ENCODE measurements at regions not wholly inside any gene's neighbourhood (a gene's known extent, or its start where the extent isn't known, plus 50 kb on each side); places are given as distances from the start of the nearest gene placed in this dataset.

- peak; percentile 52 for FAIRE-seq
- DNase-seq (ENCODE audit: low spot score) = peak; percentile 53
Observed at GRCh38 chr2:37781028-37781427, 109.6 kb upstream of the CDC42EP3 start.

DNA sequence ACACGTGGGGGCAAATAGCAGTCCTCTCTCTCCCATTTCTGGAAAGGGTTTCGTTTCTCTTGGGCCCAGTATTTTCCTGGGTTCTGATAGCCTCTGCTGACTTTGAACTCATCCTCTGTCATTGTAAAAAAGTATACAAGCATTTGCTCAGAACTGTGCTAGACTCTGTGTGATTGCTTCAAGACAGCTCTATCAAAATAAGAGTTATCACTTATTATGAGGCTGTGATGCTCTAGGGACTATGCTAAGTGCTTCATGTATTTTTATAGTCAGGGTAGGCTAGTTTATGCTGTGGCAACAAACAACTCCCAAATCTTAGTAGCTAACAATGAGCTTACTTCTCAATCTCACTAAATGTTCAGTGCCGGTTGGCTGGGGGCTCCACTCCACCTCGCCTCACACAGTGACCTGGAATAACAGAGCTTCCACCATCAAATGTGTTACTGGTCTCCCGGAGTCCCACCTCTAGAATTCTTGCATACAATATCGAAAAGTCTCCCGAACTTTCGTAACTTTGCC is 110.8 kb upstream of the CDC42EP3 start:
- DNase-seq (ENCODE audit: low spot score) (no peak), FAIRE-seq (no peak)

- no peak for DNase-seq (ENCODE audit: low spot score)
- FAIRE-seq = no peak
Observed at GRCh38 chr2:37782721-37783371, 111.4 kb upstream of the CDC42EP3 start.

GRCh38 chr2:37783545-37783944 is 112.1 kb upstream of the CDC42EP3 start:
- FAIRE-seq (no peak), DNase-seq (ENCODE audit: low spot score) (no peak)

DNA sequence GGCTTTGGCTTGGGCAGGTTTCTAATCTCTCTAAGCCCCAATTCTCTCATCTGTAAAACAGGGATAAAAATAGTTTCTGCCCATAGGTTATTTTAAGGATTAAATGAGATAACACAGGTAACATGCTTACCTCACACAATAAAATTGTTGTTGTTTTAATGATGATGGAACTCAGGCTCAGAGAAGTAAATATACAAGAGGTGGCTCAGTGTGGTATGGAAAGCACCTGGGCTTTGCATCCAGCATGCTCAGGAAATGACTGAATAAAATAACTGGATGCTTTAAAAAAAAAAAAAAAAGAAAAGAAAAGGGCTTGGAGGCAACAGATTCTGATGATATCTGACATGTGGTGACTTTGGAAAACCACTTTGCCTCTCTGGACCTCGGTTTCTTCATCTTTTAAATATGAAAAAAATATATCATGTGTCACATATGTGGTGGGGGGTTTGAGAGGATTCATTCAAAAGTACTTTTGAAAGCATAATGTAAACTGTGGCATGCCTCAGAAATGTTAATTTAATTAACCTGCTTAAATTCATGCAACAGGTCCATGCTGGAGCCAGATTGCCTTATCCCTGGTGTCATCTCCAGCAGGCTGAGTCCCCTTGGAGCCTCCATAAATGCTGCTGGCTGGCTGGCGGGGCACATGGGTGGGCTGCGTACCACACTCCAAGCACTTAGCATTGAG is 112.8 kb upstream of the CDC42EP3 start:
- DNase-seq (ENCODE audit: low spot score) = no peak
- no peak for FAIRE-seq

DNA sequence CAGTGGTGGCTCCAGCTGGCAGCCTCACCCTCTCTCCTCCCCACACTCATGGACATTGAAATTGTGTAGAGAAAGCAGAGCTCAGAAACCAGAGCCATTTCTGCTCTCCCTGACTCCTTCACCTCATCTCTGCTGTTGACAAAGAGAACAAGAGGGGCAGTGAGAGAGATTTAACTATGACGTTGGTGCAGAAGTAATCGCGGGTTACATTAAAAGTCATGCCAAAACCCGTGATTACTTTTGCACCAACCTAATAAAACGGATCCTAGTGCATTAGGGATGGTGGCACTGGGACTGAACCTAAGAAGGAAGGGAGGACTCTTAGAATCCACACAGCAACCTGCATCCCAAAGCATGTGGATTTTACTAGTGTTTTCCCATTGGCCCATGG is 113.3 kb upstream of the CDC42EP3 start:
- FAIRE-seq = no peak
- no peak for DNase-seq (ENCODE audit: low spot score)

GRCh38 chr2:37786191-37786698 is 114.8 kb upstream of the CDC42EP3 start:
- DNase-seq (ENCODE audit: low spot score) = no peak
- FAIRE-seq = no peak

- DNase-seq (ENCODE audit: low spot score) = no peak
- no peak for FAIRE-seq
Observed at GRCh38 chr2:37786854-37787253, 115.4 kb upstream of the CDC42EP3 start.

- FAIRE-seq = no peak
- no peak for DNase-seq (ENCODE audit: low spot score)
Observed at GRCh38 chr2:37788602-37789209, 117.3 kb upstream of the CDC42EP3 start.

DNA sequence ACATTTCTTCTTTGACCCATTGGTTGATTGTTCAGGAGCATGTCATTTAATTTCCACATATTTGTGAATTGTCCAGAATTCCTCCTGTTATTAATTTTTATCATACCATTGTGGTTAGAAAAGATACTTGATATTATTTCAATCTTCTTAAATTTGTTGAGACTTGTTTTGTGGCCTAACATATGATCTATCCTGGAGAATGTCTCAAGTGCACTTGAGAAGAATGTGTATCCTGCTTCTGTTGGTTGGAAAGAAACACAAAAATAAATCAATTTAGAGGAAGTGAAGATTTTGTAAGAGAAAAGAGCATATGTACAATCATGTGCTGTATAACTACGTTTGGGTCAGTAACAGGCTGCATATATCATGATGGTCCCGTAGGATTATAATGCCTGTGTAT is 118.6 kb upstream of the CDC42EP3 start:
- DNase-seq (ENCODE audit: low spot score) (no peak), FAIRE-seq (no peak)

DNA sequence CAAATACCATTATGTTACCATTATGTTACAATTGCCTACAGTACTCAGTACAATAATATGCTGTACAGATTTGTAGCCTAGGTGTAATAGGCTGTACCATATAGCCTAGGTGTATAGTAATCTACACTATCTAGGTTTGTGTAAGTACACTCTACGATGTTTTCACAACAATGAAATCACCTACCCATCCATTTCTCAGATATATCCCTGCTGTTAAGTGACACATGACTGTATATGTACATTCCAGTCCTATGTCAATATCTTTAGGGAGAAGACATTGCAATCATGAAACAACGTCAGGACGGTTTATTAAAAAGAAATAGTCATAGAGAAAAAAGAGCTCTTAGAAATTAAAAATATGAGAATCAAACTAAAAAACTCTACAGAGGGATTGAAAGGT is 119.0 kb upstream of the CDC42EP3 start:
- no peak for FAIRE-seq
- no peak for DNase-seq (ENCODE audit: low spot score)

GRCh38 chr2:37792366-37792765 is 120.9 kb upstream of the CDC42EP3 start:
- no peak for FAIRE-seq

DNA sequence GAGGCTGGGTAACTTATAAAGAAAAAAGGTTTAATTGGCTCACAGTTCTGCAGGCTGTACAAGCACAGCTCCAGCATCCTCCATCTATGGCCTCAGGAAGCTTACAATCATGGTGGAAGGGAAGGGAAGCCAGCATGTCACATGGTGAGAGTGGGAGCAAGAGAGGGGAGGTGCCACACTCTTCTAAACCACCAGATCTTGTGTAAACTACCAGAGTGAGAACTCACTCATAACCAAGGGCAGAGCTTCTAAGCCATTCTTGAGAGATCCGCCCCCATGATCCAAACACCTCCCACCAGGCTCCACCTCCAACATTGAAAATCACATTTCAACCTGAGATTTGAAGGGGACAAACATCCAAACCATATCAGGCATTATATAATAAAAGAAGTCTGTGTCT is 121.6 kb upstream of the CDC42EP3 start:
- no peak for FAIRE-seq
- no peak for DNase-seq (ENCODE audit: low spot score)

More at GRCh38 chr2:37792366-37792765, 120.9 kb upstream of the CDC42EP3 start:
- no peak for DNase-seq (ENCODE audit: low spot score)

DNA sequence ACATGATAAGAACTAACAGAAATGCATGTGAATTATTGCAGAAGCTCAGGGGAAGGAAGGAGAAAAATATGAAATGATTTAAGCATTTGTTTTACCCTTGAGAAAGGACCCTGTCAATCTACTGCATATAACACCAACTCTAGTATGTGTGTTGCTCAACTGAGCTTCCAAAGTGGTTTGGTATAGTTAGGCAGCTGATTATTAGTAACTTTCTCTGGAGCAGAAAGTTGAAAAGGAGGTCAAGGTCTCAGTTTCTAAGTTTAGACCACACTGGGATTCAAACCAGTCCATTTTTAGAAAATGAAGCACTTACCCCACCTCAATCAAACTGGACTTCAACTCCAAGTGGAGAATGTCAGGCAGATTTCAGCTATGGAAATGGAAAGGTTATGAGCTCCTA is 123.3 kb upstream of the CDC42EP3 start:
- FAIRE-seq (no peak), DNase-seq (ENCODE audit: low spot score) (no peak)

DNA sequence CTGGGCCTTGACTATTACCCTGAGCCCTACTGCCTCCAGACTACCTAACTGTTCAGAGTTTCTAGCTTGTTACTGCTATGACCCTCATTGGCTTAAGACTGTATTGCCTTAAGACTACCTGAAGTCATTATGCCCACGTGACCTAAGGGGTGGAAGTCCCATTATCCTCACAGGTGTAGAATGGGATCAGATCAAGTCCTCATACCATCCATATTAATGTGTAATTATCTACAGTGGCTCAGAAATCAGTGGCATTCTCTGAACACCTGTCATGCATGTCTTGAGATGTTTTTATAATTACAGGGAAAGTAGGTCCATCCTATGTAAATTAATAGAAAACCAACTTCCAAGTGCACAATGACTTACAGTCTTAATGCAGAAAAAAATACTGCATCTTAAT is 124.0 kb upstream of the CDC42EP3 start:
- FAIRE-seq (no peak), DNase-seq (ENCODE audit: low spot score) (no peak)

DNA sequence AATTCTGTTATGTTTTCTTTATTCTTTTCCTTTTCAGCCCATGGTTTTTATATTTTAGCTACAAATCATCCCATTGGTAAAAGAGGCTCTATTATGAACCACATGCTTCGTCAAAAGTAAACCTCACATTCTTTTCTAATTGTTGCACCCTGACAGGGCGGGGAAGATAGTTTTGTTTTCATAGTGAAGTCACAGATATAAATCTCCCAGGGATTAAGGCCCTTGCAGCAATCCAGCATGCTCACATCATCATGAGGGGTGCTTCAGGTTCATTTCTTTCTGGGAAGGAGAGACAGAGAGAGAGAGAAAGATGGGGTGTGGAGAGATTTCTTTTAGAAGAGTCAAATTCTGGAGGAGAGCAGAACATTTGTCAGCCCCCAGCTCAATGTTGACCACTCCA is 124.5 kb upstream of the CDC42EP3 start:
- FAIRE-seq (no peak), DNase-seq (ENCODE audit: low spot score) (no peak)

- no peak for DNase-seq (ENCODE audit: low spot score)
- no peak for FAIRE-seq
Observed at GRCh38 chr2:37796481-37796880, 125.0 kb upstream of the CDC42EP3 start.

DNA sequence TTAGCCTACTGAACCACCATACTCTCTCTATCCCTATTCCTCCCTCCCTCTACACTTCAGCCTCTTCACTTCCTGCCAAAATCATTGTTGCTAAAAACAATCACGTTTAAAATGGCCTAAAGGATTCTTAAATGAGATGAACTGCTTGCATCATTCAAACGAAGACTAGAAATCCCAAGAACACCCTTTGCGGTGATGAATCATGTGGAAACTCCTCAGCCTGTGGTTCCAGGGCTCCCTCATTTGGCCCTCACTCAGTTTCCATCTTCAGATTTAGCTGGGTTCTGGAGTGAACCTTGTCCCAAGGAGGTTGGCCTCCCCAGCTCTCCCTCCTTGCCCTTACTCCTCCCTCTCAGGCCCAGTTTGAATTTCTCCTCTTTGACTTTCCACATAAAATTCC is 125.6 kb upstream of the CDC42EP3 start:
- DNase-seq (ENCODE audit: low spot score) = peak; percentile 42
- peak; percentile 53 for FAIRE-seq

DNA sequence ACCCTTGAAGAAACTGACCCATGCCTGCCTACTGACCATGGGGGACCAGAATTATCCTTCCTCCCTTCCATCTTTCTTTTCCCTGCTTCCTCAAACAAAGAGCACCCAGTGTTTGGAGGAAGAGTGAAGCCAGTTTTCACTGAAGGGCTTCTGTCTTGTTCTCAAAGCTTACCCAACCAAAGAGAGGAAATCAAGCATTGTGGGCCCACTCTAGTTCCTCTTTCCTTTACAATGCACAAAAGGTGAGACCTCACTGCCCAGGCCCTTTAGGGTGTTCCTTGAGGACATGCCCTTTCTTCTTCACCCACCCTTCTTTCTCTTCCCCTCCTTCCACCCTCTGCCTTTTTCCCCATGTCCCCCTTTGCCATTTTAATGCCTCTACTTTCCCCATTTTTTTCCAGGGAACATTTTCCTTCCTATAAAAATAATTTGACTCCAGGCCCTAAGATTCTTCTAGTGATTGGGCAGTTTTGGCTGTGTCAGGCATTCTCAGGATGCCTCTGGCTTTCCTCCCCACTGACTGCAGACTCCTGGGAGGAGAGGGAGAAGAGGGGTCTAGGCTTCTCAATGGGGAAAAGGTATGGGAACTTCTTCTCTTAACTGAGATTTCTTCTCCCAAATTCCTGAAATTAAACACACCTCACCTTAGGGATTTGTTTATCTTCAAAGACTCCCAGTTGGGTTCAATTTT is 126.6 kb upstream of the RMDN2 start:
- DNase-seq (ENCODE audit: low spot score) (no peak), FAIRE-seq (no peak)

DNA sequence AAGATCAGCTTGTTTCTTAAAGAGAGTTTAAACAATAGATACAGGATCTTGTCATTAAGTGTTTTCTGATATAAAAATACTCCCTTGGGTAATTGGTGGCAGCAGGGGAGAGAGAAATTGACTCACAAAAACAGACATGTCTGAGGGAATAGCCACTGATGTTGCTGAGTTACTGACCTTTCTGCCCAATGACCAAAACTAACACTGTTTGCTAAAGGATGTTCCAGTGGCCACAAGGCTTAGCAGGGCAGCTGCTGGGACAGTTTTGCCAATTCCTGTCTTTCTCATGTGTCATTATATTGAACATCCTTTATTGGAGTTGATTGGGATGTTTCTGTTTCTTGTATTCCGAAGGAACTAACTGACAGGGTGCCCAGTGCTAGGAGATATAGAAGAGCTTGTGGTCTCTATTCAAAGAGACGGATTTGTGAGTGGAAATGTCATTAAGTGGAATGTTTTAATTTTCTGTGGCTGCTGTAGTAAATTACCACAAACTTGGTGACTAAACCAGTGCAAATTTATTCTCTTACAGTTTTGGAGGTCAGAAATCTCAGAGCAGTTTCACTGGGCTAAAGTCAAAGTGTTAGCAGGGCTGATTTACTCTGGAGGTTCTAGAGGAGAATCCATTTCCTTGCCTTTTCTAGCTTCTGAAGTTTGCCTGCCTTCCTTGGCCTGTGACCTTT is 124.8 kb upstream of the RMDN2 start:
- FAIRE-seq (peak; percentile 51), DNase-seq (ENCODE audit: low spot score) (peak; percentile 51)

DNA sequence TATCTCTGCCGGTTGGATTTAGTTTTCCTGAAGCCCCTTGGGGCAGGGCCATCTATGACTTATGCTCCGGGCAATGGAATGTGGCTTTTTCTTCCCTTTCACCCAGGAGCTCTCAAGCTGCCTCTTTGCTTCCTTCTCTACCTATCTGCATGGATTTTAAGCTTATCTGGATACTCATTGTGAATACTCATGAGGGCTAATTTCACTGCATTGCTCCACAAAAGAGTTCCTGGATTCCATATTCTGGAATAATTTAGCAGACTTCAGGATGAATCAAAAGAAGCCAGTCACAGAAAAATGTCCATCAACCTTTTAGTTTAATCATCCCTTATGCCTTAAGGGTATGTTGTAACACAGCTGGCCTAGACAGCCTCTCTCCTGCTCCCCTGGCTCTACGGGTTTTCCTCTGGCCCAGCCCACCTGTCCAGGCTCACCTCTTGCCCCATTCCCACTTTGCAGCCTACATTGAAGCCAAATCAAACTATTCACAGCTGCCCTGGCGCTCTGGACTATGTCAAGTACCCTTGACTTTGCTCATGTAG is 122.8 kb upstream of the RMDN2 start:
- no peak for FAIRE-seq
- no peak for DNase-seq (ENCODE audit: low spot score)
